GM21576 (cell line): ENCODE measurements at regions not wholly inside any gene's neighbourhood (a gene's known extent, or its start where the extent isn't known, plus 50 kb on each side); places are given as distances from the start of the nearest gene placed in this dataset.

Experiments
- ATAC-seq: cut with Tn5 transposase; IDR thresholded peaks from one replicate; pipeline ENCODE4 v1.9.1; 2021; ENCODE audit warnings: mild to moderate bottlenecking, moderate library complexity; ENCODE audit not compliant: unreplicated experiment

DNA sequence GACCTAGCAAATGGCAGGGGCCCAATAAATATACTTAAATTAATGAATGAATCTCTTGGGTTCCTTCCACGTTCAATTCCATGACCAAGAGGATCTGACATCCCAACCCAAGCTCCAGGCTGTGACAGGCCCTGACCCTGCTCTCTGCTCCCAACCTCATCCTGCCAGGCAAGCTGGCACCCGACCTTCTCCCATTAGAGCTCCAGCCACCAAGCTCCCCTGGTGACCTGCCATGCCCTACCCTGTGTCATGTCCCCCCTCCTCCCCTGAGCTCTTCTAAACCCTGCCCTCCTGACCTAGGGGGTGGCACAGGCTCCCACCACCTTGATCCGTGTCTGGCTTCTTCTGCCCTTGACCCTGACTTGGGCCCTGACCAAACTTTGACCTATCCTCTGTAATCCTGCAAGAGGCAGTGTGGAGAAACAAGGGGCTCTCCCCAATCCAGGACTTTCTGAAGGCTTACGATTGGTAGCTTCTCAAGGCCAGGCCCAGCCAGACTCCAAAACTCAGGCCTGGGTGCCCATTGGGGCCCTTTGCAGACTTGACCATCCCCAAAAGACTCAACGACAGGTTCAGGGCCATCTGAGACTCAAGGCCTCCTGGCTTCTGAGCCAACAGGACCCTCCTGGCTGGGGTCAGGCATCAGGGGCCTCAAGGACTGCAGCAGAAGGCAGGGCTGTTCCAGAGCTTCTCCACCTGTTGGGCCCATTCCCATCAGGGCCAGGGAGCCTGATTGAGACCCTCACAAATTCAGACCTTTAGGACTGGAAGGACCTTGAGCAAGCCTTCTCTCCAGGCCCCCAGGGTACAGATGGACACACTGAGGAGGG lies 249.0 kb downstream of the PTPRU start:
- no peak for ATAC-seq

DNA sequence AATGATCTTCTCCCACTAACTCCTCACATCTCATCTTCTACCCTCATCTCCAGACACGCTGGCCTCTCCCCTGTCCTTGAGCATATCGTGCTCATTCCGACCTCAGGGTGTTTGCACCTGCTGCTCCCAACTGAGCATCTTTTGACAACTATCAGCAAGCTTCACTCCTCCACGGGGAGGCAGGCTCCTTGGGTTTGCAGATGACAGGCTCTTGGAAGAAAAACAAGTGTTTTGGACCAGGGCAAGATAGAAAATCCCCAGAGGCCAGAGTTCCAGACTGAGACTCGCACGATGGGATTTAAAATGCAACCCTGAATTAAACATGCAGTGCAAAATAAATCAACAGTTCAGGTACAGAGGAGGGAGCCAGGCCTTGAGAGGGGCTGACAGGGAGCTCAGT lies 246.7 kb downstream of the PTPRU start:
- ATAC-seq: no peak

DNA sequence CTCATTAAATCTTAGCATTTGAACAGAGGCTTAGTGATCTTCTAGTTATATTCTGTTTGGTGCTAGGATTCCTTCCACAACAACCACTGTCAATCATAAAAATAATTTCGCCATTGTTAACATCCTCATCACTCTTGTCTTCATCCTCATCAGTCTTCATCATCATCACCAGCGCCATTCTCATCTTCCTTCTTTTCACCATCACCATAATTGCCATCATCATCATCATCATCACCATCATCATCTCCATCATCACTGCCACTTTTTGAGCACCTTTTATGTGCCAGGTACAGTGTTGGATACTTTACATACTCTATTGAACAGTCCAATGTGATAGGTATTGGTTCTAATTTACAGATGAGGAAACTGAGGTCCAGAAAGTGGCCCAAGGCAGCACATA lies 245.7 kb downstream of the PTPRU start:
- ATAC-seq: no peak

DNA sequence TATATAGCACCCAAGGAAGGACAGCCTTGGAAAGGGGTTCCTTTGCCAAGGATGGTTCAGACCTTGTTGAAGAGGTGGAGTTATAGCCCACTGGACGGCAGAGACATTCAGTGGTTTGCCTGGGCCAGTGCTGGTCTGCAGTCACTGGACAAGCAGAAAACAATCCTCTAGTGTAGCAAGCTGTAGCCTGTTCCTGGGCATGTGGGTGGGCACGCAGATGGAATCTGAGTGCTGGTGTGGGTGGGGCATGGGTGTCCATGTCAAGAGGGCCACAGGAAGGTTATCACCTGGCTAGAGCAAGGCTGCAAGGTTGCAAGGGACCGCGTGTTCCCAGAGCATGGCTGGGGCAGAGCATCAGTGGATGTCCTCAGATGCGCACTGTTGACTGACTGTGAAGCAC lies 244.7 kb downstream of the PTPRU start:
- ATAC-seq: no peak

DNA sequence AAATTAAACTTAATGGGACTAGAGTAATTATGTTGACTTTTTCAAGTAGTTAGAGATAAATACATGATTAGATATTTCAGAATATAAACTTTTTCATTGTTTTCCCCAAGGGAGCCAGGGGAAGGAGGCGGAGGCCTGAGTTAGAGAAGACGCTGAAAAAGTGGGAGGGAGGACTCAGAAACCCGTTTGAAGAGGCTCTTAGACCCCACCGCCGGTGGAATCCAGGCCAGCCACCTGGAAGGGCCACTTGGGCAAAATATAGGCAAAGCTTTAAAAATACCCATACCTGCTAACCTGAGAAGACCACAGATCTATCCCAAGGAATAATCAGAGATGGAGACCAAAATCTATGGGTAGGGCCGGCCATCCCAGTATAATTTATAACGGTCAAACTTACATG lies 242.6 kb downstream of the PTPRU start:
- ATAC-seq: no peak

DNA sequence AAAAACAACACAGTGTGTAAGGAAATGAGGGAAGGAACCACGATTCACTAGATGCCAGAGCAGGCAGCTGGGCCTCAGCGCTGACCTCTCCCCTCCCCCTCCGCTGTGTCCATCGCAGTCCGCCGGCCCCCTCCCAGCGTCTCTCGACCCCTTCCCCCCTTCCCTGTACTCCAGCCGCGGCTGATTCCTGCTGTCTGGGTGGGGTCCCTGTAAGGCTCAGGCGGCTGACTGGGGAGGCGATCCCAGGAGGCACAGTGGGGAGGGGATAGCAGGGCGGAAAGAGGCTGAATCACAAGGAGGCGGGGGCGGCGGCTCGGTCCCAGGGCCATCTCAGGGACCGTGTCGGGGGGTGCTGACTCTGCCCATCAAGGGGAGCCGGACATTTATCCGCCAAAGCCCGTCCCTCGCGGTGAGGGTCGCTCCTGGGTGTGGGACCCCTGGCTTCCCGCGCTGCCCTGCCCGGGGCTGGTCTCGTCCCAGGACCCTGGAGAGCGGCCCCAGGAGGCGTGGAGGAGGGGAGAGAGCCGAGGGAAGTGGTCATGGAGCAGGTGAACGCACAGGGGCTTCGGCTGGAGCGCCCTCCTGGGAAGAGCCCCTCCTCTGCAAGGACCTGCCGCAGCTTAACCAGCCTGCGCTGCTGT lies 241.9 kb downstream of the PTPRU start:
- no peak for ATAC-seq

DNA sequence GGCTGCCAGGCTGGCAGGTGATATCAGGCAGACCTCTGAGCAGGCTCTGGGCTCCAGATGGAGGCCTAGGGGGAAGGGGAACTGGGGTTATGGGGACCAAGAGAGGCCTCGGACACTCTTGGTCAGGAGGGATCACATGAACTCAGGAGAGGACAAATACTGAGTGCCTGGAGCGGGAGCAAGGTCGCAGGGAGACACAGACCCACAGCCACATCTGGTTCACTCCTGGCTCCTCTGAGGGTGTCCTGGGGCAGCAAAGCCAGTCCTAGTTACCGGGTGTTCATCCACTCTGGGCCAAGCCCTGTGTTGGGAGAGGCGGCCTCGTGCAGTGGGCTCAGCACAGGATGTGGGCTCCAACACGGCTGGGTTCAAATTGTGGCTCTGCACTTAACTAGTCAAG lies 239.0 kb downstream of the PTPRU start:
- ATAC-seq: no peak

DNA sequence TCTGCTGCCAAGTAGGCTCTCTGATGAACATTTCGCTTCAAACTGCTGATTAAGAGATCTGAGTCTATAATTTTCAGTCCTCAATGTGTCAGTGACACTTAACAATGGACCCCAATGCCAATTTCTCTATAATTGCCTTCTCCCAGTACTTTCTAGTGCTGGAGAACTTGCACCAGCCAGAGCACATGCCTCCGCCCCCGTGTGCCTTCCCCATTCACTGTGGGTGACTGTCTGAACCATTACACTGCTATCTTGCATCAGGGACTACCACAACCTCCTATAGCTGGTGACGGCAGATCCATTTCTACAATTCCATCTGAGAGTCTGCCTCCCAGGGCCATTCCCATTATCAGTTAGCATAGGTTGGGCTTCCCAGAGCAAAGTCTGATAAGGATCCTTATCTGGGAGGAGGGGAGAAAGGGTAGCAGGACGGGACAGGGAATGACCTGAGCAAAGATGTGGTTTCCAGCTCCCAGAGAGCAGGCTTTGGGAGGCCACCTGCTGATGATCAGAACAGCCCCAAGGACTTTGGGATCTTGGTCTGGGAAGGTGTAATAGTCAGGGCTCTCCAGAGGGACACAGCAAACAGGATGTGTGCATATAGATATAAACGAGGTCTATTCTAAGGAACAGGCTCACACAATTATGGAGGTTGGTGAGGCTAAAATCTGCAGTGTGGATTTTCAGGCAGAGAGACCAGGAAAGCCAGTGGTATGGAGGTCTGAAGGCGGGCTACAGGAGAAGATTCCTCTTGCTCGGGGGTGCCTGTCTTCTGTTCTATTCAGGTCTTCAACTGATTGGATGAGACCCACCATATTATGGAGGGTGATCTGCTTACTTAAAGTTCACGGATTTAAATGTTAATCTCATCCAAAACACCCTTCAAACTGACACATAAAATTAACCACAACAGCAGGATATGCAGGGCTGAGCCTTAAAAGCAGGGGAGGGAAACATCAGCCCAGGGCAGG lies 238.2 kb downstream of the PTPRU start:
- ATAC-seq: no peak

DNA sequence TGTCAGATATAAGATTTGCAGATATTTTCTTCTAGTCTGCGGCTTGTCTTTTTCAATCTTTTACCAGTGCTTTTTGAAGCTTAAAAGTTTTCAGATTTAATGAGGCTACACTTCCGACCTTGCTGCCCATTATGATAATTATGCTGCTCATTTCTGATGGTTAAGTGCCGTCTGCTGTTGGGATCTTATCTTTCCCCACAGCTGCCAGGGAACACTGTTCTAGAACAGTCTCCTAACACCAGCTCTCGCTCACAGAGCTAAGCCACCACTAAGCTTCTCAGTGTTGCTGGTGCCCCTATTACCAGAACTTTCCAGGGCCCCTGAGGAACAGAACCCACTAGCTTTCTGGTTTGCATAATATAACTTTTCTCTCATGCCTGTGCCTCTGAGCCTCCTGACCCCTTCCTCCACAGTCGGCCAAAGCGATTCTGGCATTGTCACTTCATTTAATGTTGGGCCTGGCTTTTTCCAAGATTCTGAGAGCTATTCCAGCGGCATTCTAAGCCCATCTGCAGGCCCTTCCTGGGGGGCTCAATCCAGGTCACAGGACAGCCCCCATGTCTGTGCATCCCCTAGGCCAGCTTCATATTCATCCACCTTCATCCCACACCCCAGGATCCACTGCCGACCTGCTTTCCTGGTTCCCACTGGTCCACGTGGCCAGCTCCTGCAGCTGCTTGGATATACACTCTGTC lies 237.0 kb downstream of the PTPRU start:
- no peak for ATAC-seq

DNA sequence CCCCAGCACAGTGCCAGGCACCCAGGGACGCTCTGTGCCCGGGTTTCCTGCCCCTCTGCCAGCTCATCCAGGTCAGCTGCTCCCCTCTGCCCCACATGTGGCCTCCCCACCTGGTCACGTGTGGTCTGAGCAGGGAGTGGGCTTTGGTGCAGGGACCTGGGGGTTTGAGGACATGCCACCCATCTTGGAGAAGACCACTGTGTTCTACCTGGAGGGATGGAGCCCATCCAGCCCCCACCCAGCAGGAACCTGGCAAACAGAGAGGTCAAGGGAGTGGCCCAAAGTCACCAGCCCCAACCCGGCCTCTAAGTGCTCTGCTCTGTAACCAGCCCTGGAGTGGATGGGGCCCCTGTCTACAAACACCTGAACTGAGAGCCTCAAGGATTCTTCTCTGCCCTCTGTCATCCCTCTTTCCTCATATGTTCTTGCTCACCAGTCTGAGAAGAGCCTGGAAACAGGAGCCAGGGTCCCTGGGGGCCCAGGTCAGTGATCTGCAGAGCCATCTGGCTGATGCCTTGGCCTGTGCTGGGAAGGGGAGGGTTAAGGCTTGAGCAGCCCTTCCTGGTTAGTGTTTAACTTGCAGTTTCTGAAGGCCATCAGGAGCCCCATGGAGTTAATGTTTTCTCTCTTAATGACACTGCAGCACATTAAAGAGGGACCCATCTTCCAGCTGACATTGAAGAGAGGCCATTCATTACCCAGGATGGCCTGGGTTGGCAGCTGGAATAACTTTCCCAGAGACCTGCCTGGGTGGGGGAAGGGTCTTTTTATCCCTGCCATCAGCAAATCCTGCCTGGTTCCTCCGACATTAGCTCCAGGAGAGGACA lies 235.4 kb downstream of the PTPRU start:
- no peak for ATAC-seq

DNA sequence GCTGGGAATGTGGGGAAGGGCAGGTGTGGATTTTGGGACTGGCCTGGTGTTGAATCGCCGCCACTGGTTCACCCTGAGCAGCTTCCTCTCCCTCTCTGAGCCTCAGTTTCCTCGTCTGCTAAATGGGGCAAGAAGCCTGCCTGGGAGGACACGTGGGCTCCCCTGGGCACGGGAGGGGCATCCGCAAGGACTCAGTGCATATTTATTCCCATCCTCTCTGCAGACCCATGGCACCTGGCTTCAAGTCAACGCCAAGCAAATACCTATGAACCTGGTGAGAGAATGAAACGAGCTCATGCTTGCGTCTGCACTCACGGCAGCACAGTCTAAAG lies 234.4 kb downstream of the PTPRU start:
- no peak for ATAC-seq

DNA sequence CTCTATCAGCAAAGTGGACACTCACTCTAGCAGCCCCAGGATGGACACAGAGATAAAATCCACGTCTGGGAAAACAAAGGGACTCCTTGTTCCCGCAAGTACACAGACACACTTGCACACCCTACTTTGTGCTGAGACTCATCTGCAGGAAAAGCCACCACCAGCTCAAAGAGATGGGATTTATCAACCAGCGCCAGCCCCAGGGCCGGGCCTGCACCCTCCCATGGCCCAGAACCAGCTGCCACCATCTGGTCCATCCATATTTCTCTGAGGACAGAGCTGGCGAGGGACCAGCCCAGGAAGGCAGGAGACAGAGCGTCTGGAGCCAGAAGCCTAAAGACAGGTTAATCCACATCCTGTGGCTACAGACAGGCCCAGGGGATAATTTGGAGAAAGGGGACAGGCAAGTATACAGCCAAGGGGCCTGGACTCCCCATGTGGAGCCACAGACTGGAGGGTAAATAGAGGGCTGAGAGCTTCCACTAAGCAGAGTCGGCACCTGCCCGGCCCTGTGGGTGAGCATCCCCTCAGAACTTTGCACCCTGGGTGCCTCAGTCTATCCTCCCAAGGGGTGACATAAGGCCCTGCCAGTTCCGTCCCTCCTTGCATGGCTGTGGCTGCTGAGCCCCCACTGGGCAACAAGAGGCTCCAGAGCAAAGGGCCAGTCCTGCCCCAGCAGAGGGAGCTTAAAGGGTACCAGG lies 233.9 kb downstream of the PTPRU start:
- no peak for ATAC-seq

DNA sequence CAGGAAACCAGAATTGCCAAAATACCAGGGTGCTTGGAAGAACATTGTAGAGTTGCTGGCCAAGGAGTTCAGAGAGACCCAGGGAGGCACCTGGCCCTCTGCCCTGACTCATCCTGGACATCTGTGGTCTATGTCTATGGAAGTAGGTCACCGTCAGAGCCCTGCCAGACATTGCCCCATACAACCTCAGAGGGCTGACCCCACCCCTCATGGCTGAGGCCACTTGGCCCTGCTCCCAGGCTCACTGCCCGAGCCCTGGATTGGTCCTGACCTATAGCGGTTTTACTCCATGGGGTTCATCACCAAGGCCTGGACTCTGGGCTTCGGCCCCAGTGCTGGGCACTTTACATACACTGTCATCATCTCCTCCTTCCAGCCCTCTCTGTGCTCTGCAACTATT lies 233.1 kb downstream of the PTPRU start:
- ATAC-seq: no peak

DNA sequence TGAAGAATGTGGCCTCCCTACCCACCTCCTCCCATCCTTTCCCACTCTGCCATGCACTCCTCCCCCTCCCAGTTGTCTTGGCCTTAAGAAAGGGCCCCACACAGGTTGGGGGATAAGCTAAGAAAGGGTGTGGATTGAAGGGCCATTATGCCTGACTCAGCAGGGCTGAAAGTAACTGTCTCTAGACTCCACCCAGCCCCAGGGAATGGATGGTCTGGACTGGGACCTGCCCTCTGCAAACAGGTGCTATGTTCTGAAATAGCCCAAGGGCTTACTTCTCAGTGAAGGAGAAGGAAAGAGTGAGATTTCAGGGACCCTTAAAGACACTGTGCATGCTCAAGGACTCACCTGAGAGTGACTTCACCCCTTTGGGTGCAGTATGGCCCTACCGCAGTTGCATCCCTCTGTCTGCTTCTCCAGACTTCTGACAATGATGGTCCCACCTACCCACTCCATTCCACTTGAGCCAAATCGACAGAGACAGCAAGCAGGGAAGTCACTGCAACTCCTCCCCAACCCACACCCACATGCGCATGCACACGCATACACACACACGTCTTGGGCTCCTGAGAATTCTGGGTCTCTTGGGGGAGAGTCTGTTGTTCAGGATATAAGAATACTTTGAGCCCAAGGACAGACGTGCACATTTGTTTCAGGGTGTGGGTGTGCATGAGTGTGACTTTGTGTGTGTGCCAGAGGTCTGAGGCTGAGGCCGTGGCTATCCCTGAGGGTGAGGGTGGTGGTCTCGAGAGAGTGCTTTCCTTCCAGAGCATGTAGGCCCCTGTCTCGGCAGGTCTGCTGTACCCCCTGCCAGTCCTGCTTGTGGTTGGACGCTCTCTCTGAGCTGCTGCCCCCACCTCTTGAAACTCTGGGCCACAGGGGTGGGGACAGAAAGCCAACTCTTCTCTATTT lies 231.9 kb downstream of the PTPRU start:
- ATAC-seq: no peak

DNA sequence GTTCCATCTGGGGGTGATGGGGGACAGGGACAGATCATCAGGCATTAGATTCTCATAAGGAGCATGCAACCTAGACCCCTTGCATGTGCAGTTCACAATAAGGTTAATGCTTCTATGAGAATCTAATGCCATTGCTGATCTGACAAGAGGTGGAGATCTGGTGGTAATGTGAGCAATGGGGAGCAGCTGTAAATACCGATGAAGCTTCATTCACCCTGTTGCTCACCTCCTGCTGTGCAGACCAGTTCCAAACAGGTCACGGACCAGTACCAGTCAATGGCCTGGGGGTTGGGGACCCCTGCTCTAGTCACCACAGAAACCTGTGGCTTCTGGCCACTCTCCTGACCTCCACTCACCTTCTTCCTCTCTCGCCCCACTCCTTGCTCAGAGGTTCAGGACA lies 229.9 kb downstream of the PTPRU start:
- no peak for ATAC-seq

DNA sequence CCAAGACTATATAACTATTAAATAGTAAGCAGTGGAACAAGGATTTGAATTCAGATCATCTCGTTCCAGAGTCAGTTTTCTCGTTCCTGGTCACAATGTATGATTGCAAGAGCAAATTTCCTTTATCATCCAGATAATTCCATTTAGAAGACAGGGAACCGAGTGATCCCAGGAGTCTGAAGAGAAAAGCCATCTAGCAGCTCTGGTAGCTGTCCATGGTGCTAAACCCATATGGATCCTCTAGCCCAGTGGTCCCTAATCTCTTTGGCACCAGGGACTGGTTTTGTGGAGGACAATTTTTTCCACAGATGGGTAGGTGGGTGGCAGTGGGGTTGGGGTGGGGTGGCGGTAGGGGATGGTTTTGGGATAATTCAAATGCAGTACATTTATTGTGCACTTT lies 229.4 kb downstream of the PTPRU start:
- ATAC-seq: no peak

DNA sequence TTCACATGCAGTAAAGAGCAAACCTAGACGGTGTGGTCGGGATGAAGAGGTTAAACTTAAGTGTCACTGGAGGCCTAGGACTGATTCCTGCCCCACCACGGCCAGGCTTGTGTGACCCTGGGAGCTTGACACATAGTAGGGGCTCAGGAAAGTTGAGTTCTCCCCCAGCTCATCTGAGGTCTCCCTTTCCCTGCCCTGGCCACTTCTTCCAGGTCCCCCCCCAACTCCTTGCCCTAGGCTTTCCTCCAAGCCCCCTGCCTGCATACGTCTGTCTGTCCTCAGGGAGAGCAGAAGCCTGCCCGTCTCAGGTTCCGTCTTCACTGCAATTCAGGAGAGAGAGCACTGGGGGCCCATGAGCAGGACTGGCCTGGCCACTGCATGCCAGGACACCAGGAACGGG lies 225.8 kb downstream of the PTPRU start:
- ATAC-seq: no peak

DNA sequence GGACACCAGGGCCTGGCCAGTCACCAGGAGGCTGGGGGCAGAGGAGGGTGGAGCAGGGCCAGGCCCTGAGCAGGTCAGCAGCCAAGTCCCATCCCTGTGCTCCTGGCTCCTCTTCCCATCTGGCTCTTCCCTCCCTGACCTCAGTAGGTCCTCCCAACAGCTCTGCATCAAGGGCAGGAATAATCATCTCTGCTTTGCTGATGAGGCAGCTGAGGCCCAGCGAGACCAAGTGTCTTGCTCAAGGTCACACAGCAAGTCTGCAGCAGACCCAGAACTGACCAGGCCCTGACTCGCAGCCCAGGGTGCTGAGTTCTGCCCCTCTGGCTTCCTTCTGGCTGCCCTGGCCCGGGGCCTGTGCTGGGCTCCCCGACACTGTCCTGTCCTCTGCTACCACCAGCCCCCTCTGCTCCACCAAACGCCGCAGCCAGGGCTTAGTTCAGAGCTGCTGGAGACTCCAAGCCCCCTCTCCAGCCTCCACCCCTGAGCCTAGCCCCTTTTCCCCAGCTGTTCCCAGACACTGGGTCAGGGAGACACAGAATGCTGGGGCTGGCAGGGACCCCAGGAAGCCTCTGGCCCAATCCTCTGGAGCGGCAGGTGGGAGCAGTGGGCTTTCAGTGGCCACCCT lies 224.9 kb downstream of the PTPRU start:
- no peak for ATAC-seq
